ENCODE measurements at regions not wholly inside any gene's neighbourhood (a gene's known extent, or its start where the extent isn't known, plus 50 kb on each side); places are given as distances from the start of the nearest gene placed in this dataset.

- Histone ChIP-seq H3K4me2 (ENCODE audit: low read length) (no peak overlapping the region), H2AFZ (ENCODE audit: low read depth, low read length) (no peak overlapping the region), H3K79me2 (replicated peaks; ENCODE audit: insufficient read depth, low read length) (no peaks in the 10 kb centered on the region), H3K36me3 (ENCODE audit: insufficient read depth, low read length) (no peaks in the 10 kb centered on the region), H4K20me1 (ENCODE audit: insufficient read depth) (no peaks in the 10 kb centered on the region), H3K27ac (ENCODE audit: low read length) (no peak overlapping the region), H3K9me3 (ENCODE audit: low read length) (no peaks in the 10 kb centered on the region), H3K4me3 (ENCODE audit: low read length) (no peak overlapping the region), H3F3A (ENCODE audit: insufficient read depth, low read length, poor library complexity, severe bottlenecking) (no peaks in the 10 kb centered on the region), H3K27me3 (ENCODE audit: insufficient read depth, low read depth, low read length) (no peaks in the 10 kb centered on the region), H3K9me2 (ENCODE audit: insufficient read depth, low read length) (no peaks in the 10 kb centered on the region), H3K9ac (ENCODE audit: low read length) (no peak overlapping the region)
- TF ChIP-seq, protein P1, sequence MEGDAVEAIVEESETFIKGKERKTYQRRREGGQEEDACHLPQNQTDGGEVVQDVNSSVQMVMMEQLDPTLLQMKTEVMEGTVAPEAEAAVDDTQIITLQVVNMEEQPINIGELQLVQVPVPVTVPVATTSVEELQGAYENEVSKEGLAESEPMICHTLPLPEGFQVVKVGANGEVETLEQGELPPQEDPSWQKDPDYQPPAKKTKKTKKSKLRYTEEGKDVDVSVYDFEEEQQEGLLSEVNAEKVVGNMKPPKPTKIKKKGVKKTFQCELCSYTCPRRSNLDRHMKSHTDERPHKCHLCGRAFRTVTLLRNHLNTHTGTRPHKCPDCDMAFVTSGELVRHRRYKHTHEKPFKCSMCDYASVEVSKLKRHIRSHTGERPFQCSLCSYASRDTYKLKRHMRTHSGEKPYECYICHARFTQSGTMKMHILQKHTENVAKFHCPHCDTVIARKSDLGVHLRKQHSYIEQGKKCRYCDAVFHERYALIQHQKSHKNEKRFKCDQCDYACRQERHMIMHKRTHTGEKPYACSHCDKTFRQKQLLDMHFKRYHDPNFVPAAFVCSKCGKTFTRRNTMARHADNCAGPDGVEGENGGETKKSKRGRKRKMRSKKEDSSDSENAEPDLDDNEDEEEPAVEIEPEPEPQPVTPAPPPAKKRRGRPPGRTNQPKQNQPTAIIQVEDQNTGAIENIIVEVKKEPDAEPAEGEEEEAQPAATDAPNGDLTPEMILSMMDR (IDR thresholded peaks at IDR 0.05; ENCODE audit: poor library complexity, severe bottlenecking) = no peak
- TF ChIP-seq SMC3 (conservative IDR thresholded peaks at IDR 0.05; ENCODE audit: poor library complexity) (no peak), POLR2AphosphoS5 (IDR thresholded peaks at IDR 0.05) (no peak), MXI1 (conservative IDR thresholded peaks at IDR 0.05; ENCODE audit: poor library complexity, severe bottlenecking) (no peak), EZH2 (IDR thresholded peaks at IDR 0.05; ENCODE audit: borderline replicate concordance, insufficient read depth, low read length, poor library complexity, severe bottlenecking) (no peak), RAD21 (conservative IDR thresholded peaks at IDR 0.05) (no peak), EP300 (conservative IDR thresholded peaks at IDR 0.05; ENCODE audit: poor library complexity, severe bottlenecking) (no peak), TAF1 (IDR thresholded peaks at IDR 0.05; ENCODE audit: low read depth) (no peak)
- TF ChIP-seq, protein P2, sequence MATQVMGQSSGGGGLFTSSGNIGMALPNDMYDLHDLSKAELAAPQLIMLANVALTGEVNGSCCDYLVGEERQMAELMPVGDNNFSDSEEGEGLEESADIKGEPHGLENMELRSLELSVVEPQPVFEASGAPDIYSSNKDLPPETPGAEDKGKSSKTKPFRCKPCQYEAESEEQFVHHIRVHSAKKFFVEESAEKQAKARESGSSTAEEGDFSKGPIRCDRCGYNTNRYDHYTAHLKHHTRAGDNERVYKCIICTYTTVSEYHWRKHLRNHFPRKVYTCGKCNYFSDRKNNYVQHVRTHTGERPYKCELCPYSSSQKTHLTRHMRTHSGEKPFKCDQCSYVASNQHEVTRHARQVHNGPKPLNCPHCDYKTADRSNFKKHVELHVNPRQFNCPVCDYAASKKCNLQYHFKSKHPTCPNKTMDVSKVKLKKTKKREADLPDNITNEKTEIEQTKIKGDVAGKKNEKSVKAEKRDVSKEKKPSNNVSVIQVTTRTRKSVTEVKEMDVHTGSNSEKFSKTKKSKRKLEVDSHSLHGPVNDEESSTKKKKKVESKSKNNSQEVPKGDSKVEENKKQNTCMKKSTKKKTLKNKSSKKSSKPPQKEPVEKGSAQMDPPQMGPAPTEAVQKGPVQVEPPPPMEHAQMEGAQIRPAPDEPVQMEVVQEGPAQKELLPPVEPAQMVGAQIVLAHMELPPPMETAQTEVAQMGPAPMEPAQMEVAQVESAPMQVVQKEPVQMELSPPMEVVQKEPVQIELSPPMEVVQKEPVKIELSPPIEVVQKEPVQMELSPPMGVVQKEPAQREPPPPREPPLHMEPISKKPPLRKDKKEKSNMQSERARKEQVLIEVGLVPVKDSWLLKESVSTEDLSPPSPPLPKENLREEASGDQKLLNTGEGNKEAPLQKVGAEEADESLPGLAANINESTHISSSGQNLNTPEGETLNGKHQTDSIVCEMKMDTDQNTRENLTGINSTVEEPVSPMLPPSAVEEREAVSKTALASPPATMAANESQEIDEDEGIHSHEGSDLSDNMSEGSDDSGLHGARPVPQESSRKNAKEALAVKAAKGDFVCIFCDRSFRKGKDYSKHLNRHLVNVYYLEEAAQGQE (IDR thresholded peaks at IDR 0.05; ENCODE audit: borderline replicate concordance) = no peak
Measured at GRCh38 chr13:107901996-107902562, 313.3 kb downstream of the LIG4 start.

DNA sequence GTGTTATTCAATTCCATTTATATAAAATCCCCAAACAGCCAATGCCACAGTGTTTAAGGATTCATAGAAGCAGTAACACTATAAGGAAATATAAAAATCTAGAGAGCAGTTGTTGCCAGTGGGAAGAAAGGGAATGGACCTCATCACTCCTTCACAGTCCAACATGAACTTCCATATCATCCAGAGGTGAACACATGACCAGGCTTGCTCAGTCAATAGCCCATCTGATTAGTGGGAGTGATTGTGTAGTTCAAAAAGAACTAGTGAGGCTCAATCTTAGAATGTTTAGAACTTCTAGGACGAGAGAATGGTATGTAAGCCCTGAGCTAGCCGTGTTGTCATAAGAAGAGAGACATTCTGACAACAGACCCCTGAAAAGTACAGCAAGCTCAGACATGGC, 314.1 kb downstream of the LIG4 start:
- Histone ChIP-seq H3K9me2 (ENCODE audit: insufficient read depth, low read length) (no peaks in the 10 kb centered on the region), H3K27ac (ENCODE audit: low read length) (no peak overlapping the region), H3K79me2 (replicated peaks; ENCODE audit: insufficient read depth, low read length) (no peaks in the 10 kb centered on the region), H4K20me1 (ENCODE audit: insufficient read depth) (no peaks in the 10 kb centered on the region), H2AFZ (ENCODE audit: low read depth, low read length) (no peak overlapping the region), H3K27me3 (ENCODE audit: insufficient read depth, low read depth, low read length) (no peaks in the 10 kb centered on the region), H3K9me3 (ENCODE audit: low read length) (no peaks in the 10 kb centered on the region), H3K36me3 (ENCODE audit: insufficient read depth, low read length) (no peaks in the 10 kb centered on the region), H3K4me2 (ENCODE audit: low read length) (no peak overlapping the region), H3F3A (ENCODE audit: insufficient read depth, low read length, poor library complexity, severe bottlenecking) (no peaks in the 10 kb centered on the region), H3K9ac (ENCODE audit: low read length) (no peak overlapping the region), H3K4me3 (ENCODE audit: low read length) (no peak overlapping the region)
- TF ChIP-seq MXI1 (conservative IDR thresholded peaks at IDR 0.05; ENCODE audit: poor library complexity, severe bottlenecking) (no peak), RAD21 (conservative IDR thresholded peaks at IDR 0.05) (no peak), EZH2 (IDR thresholded peaks at IDR 0.05; ENCODE audit: borderline replicate concordance, insufficient read depth, low read length, poor library complexity, severe bottlenecking) (no peak)
- TF ChIP-seq, protein P1 (IDR thresholded peaks at IDR 0.05; ENCODE audit: poor library complexity, severe bottlenecking) = no peak

Measured in neural cell (in vitro differentiated cells).